ENCODE measurements at regions not wholly inside any gene's neighbourhood (a gene's known extent, or its start where the extent isn't known, plus 50 kb on each side); places are given as distances from the start of the nearest gene placed in this dataset.
"Not testable (repeated sequence)": the region's sequence is repeated elsewhere in the genome, so short reads cannot be mapped to it uniquely, and the experiment has no call there.

DNA sequence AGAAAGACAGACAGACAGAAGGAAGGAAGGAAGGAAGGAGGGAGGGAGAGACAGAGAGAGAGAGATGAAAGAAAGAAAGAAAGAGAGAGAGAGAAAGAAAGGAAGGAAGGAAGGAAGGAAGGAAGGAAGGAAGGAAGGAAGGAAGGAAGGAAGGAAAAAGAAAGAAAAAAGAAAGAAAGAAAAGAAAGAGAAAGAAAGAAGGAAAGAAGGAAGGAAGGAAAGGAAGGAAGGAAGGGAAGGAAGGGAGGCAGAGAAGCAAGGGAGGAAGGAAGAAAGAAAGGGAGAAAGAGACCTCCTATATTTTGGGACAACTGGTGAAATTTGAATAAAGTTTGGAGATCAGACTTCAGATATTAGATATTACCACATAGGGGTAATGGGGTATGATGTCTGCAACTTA lies 226.9 kb downstream of the DEPDC1B start:
- H3K18ac ChIP-seq (ENCODE audit: low read length); H3K23ac ChIP-seq (ENCODE audit: low read length); H3K4me3 ChIP-seq (ENCODE audit: low read length); H3K27ac ChIP-seq (ENCODE audit: low read depth, low read length); H3K79me1 ChIP-seq (ENCODE audit: low read length); H3K4ac ChIP-seq (ENCODE audit: low read depth, low read length); H3K9ac ChIP-seq (ENCODE audit: low read length); H3K79me2 ChIP-seq (ENCODE audit: control insufficient read depth, insufficient read depth, low read length); H3K27me3 ChIP-seq (ENCODE audit: insufficient read depth, low read length, poor library complexity); H3K4me1 ChIP-seq (ENCODE audit: control insufficient read depth, low read depth, low read length); H2AK5ac ChIP-seq (ENCODE audit: low read length); H4K5ac ChIP-seq (ENCODE audit: low read length); DNase-seq; H2BK120ac ChIP-seq (ENCODE audit: low read depth, low read length); H4K8ac ChIP-seq (ENCODE audit: low read depth, low read length); H3K36me3 ChIP-seq (ENCODE audit: control insufficient read depth, insufficient read depth, low read length); H2BK15ac ChIP-seq (replicated peaks; ENCODE audit: low read depth); H3K4me2 ChIP-seq (ENCODE audit: low read length); H3K56ac ChIP-seq (ENCODE audit: low read length); H2BK5ac ChIP-seq (ENCODE audit: low read length): not testable (repeated sequence)

GRCh38 chr5:60470881-60471280 lies 229.1 kb downstream of the DEPDC1B start:
- H2AK5ac ChIP-seq (ENCODE audit: low read length): no peak overlapping the region
- H3K4me1 ChIP-seq (ENCODE audit: control insufficient read depth, low read depth, low read length): peaks cover 2% of the 10 kb centered on the region
- H3K56ac ChIP-seq (ENCODE audit: low read length): no peak overlapping the region
- no peak overlapping the region for H3K9ac ChIP-seq (ENCODE audit: low read length)
- H3K79me1 ChIP-seq (ENCODE audit: low read length): no peaks in the 10 kb centered on the region
- no peak overlapping the region for H3K27ac ChIP-seq (ENCODE audit: low read depth, low read length)
- H3K79me2 ChIP-seq (ENCODE audit: control insufficient read depth, insufficient read depth, low read length): no peaks in the 10 kb centered on the region
- H3K27me3 ChIP-seq (ENCODE audit: insufficient read depth, low read length, poor library complexity): no peaks in the 10 kb centered on the region
- no peak overlapping the region for H4K5ac ChIP-seq (ENCODE audit: low read length)
- H2BK5ac ChIP-seq (ENCODE audit: low read length): no peak overlapping the region
- no peak overlapping the region for H3K4ac ChIP-seq (ENCODE audit: low read depth, low read length)
- no peak overlapping the region for H3K18ac ChIP-seq (ENCODE audit: low read length)
- no peak overlapping the region for H3K4me3 ChIP-seq (ENCODE audit: low read length)
- H3K36me3 ChIP-seq (ENCODE audit: control insufficient read depth, insufficient read depth, low read length): no peaks in the 10 kb centered on the region
- no peak overlapping the region for H4K8ac ChIP-seq (ENCODE audit: low read depth, low read length)
- H2BK15ac ChIP-seq (replicated peaks; ENCODE audit: low read depth): no peak overlapping the region
- no peak overlapping the region for H3K4me2 ChIP-seq (ENCODE audit: low read length)
- H2BK120ac ChIP-seq (ENCODE audit: low read depth, low read length): no peak overlapping the region
- H3K23ac ChIP-seq (ENCODE audit: low read length): no peak overlapping the region
- no peak for DNase-seq

DNA sequence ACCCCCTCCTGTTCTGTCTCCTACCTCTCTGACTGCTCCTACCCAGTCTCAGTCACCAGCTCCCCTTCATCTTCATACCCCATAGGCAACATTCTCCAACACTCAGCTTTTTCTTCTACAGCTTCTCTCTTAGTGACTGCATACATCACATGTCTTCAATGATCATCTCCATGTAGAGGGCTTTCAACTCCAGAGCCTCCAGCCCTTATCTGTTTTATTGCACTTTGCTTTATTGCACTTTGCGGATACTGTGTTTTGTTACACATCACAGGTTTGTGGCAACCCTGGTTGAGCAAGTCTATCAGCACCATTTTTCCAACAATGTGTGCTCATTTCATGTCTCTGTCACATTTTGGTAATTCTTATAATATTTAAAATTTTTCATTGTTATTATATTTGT lies 230.7 kb downstream of the DEPDC1B start:
- H3K79me2 ChIP-seq (ENCODE audit: control insufficient read depth, insufficient read depth, low read length): no peaks in the 10 kb centered on the region
- no peak overlapping the region for H3K4me2 ChIP-seq (ENCODE audit: low read length)
- DNase-seq: no peak
- no peak overlapping the region for H3K27ac ChIP-seq (ENCODE audit: low read depth, low read length)
- no peaks in the 10 kb centered on the region for H3K27me3 ChIP-seq (ENCODE audit: insufficient read depth, low read length, poor library complexity)
- H3K18ac ChIP-seq (ENCODE audit: low read length): no peak overlapping the region
- H2BK15ac ChIP-seq (replicated peaks; ENCODE audit: low read depth): no peak overlapping the region
- no peaks in the 10 kb centered on the region for H3K79me1 ChIP-seq (ENCODE audit: low read length)
- H3K9ac ChIP-seq (ENCODE audit: low read length): no peak overlapping the region
- no peak overlapping the region for H2AK5ac ChIP-seq (ENCODE audit: low read length)
- H3K36me3 ChIP-seq (ENCODE audit: control insufficient read depth, insufficient read depth, low read length): no peaks in the 10 kb centered on the region
- no peak overlapping the region for H4K5ac ChIP-seq (ENCODE audit: low read length)
- H3K4me1 ChIP-seq (ENCODE audit: control insufficient read depth, low read depth, low read length): no peaks in the 10 kb centered on the region
- no CpG with 5 or more reads among the region's 1 CpG for WGBS (ENCODE audit: extremely low coverage, insufficient coverage, low lambda C conversion rate)
- no peak overlapping the region for H4K8ac ChIP-seq (ENCODE audit: low read depth, low read length)
- no peak overlapping the region for H3K4ac ChIP-seq (ENCODE audit: low read depth, low read length)
- H3K23ac ChIP-seq (ENCODE audit: low read length): no peak overlapping the region
- H3K56ac ChIP-seq (ENCODE audit: low read length): no peak overlapping the region
- no peak overlapping the region for H3K4me3 ChIP-seq (ENCODE audit: low read length)
- H2BK5ac ChIP-seq (ENCODE audit: low read length): no peak overlapping the region
- no peak overlapping the region for H2BK120ac ChIP-seq (ENCODE audit: low read depth, low read length)

DNA sequence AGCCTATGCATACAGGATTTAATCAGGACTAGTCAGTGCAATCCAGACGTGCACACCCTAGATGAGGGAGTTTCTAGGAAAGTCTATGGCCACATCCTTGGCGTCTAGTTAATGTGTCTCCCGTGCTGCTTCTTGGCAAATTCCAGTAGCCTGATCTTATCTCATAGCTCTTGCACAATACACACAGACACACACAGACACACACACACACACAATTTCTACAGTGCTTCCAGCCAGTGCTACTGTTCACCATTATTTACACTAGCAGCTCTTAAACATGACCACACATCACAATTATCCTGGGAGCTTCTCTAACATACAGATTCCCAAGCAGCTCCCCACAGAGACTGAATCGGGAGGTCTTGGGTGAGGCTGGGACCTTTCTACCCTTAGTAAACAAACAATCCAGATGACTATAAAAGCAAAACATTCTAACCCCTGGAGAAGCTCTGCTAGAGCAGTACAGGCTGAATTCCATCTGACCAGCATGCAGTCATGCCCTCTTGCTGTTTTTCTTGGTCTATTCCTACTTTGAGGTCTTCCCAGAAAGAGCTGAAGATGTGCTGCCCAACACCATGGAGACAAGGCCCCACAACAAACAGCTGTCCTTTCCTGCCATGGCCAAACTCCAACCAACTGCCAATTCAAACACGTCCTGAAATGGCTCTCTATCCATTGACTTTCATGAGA lies 236.6 kb downstream of the DEPDC1B start:
- H3K9ac ChIP-seq (ENCODE audit: low read length): no peak overlapping the region
- H3K4me2 ChIP-seq (ENCODE audit: low read length): no peak overlapping the region
- H4K8ac ChIP-seq (ENCODE audit: low read depth, low read length): no peak overlapping the region
- H3K4me3 ChIP-seq (ENCODE audit: low read length): no peak overlapping the region
- no peaks in the 10 kb centered on the region for H3K79me2 ChIP-seq (ENCODE audit: control insufficient read depth, insufficient read depth, low read length)
- H4K5ac ChIP-seq (ENCODE audit: low read length): no peak overlapping the region
- H2BK15ac ChIP-seq (replicated peaks; ENCODE audit: low read depth): no peak overlapping the region
- H3K4me1 ChIP-seq (ENCODE audit: control insufficient read depth, low read depth, low read length): no peaks in the 10 kb centered on the region
- H3K56ac ChIP-seq (ENCODE audit: low read length): no peak overlapping the region
- no peaks in the 10 kb centered on the region for H3K27me3 ChIP-seq (ENCODE audit: insufficient read depth, low read length, poor library complexity)
- DNase-seq: no peak
- no peaks in the 10 kb centered on the region for H3K79me1 ChIP-seq (ENCODE audit: low read length)
- H2BK5ac ChIP-seq (ENCODE audit: low read length): no peak overlapping the region
- H3K18ac ChIP-seq (ENCODE audit: low read length): no peak overlapping the region
- no peak overlapping the region for H2AK5ac ChIP-seq (ENCODE audit: low read length)
- no peaks in the 10 kb centered on the region for H3K36me3 ChIP-seq (ENCODE audit: control insufficient read depth, insufficient read depth, low read length)
- no peak overlapping the region for H3K4ac ChIP-seq (ENCODE audit: low read depth, low read length)
- H3K23ac ChIP-seq (ENCODE audit: low read length): no peak overlapping the region
- WGBS (ENCODE audit: extremely low coverage, insufficient coverage, low lambda C conversion rate): no CpG with 5 or more reads among the region's 5 CpGs
- H3K27ac ChIP-seq (ENCODE audit: low read depth, low read length): no peak overlapping the region
- H2BK120ac ChIP-seq (ENCODE audit: low read depth, low read length): no peak overlapping the region

DNA sequence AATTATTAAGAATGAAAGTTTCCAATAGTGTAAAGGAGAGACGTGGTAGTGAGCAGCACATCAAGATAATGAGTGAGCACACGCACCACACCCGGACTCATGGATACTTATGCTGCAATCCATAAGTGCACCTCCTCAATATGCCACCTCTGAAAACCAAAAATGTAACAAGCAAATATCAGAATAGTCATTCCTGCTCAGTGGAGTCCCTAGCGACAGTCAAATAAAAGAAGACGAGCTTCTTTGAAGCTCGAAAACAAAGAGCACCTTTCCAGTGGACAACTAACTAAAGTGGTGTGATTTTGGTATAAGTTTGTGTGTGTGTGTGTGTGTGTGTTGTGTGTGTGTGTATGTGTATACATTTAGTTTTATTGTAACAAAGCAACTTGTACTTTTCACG lies 241.3 kb downstream of the DEPDC1B start:
- H4K5ac ChIP-seq (ENCODE audit: low read length): no peak overlapping the region
- no peak overlapping the region for H3K23ac ChIP-seq (ENCODE audit: low read length)
- H3K9ac ChIP-seq (ENCODE audit: low read length): no peak overlapping the region
- H3K36me3 ChIP-seq (ENCODE audit: control insufficient read depth, insufficient read depth, low read length): no peaks in the 10 kb centered on the region
- no peak overlapping the region for H2BK120ac ChIP-seq (ENCODE audit: low read depth, low read length)
- no peak overlapping the region for H3K4ac ChIP-seq (ENCODE audit: low read depth, low read length)
- H3K18ac ChIP-seq (ENCODE audit: low read length): no peak overlapping the region
- H4K8ac ChIP-seq (ENCODE audit: low read depth, low read length): no peak overlapping the region
- H2AK5ac ChIP-seq (ENCODE audit: low read length): no peak overlapping the region
- no CpG with 5 or more reads among the region's 7 CpGs for WGBS (ENCODE audit: extremely low coverage, insufficient coverage, low lambda C conversion rate)
- no peak overlapping the region for H3K27ac ChIP-seq (ENCODE audit: low read depth, low read length)
- H2BK5ac ChIP-seq (ENCODE audit: low read length): no peak overlapping the region
- no peak overlapping the region for H3K4me3 ChIP-seq (ENCODE audit: low read length)
- no peaks in the 10 kb centered on the region for H3K79me2 ChIP-seq (ENCODE audit: control insufficient read depth, insufficient read depth, low read length)
- H3K79me1 ChIP-seq (ENCODE audit: low read length): no peaks in the 10 kb centered on the region
- DNase-seq: no peak
- no peak overlapping the region for H2BK15ac ChIP-seq (replicated peaks; ENCODE audit: low read depth)
- H3K4me2 ChIP-seq (ENCODE audit: low read length): no peak overlapping the region
- H3K4me1 ChIP-seq (ENCODE audit: control insufficient read depth, low read depth, low read length): no peaks in the 10 kb centered on the region
- no peak overlapping the region for H3K56ac ChIP-seq (ENCODE audit: low read length)
- no peaks in the 10 kb centered on the region for H3K27me3 ChIP-seq (ENCODE audit: insufficient read depth, low read length, poor library complexity)

- Histone ChIP-seq H3K27me3 (ENCODE audit: insufficient read depth, low read length, poor library complexity) (no peaks in the 10 kb centered on the region), H3K23ac (ENCODE audit: low read length) (no peak overlapping the region), H3K79me2 (ENCODE audit: control insufficient read depth, insufficient read depth, low read length) (no peaks in the 10 kb centered on the region), H3K18ac (ENCODE audit: low read length) (no peak overlapping the region), H3K56ac (ENCODE audit: low read length) (no peak overlapping the region), H3K27ac (ENCODE audit: low read depth, low read length) (no peak overlapping the region), H2BK15ac (replicated peaks; ENCODE audit: low read depth) (no peak overlapping the region), H4K8ac (ENCODE audit: low read depth, low read length) (no peak overlapping the region), H2AK5ac (ENCODE audit: low read length) (no peak overlapping the region), H2BK120ac (ENCODE audit: low read depth, low read length) (no peak overlapping the region), H3K4ac (ENCODE audit: low read depth, low read length) (no peak overlapping the region), H3K36me3 (ENCODE audit: control insufficient read depth, insufficient read depth, low read length) (no peaks in the 10 kb centered on the region), H3K4me1 (ENCODE audit: control insufficient read depth, low read depth, low read length) (no peaks in the 10 kb centered on the region), H3K4me2 (ENCODE audit: low read length) (no peak overlapping the region), H3K9ac (ENCODE audit: low read length) (no peak overlapping the region), H2BK5ac (ENCODE audit: low read length) (no peak overlapping the region), H3K79me1 (ENCODE audit: low read length) (no peaks in the 10 kb centered on the region), H3K4me3 (ENCODE audit: low read length) (no peak overlapping the region), H4K5ac (ENCODE audit: low read length) (no peak overlapping the region)
- no peak for DNase-seq
Measured at GRCh38 chr5:60457233-60457632, 242.7 kb downstream of the DEPDC1B start.
